H9 (cell line): ENCODE measurements at regions not wholly inside any gene's neighbourhood (a gene's known extent, or its start where the extent isn't known, plus 50 kb on each side); places are given as distances from the start of the nearest gene placed in this dataset.

Experiments used
- DNase-seq: peaks from one replicate; pipeline ENCODE4 v3.0.0-alpha.2; 2017
- H2AFZ ChIP-seq: one replicate; pipeline ENCODE4 v1.6.1; 2013; ENCODE audit warnings: mild to moderate bottlenecking, low read length, control low read depth, moderate library complexity
- H2AK5ac ChIP-seq: 2 replicates; pipeline ENCODE4 v1.6.1; 2013; ENCODE audit warnings: low read length, control low read depth, mixed read lengths; ENCODE audit not compliant: insufficient read length
- H2BK120ac ChIP-seq: one replicate; pipeline ENCODE4 v1.6.1; 2013; ENCODE audit warnings: low read depth, mild to moderate bottlenecking, low read length, control low read depth, inconsistent platforms; ENCODE audit not compliant: poor library complexity, severe bottlenecking
- H2BK12ac ChIP-seq: 2 replicates; pipeline ENCODE4 v1.6.1; 2013; ENCODE audit warnings: low read length, control low read depth, mixed read lengths, low read depth; ENCODE audit not compliant: insufficient read length
- H2BK15ac ChIP-seq: 2 replicates; pipeline ENCODE4 v1.6.1; 2013; ENCODE audit warnings: low read depth, low read length, control low read depth
- H2BK20ac ChIP-seq: one replicate; pipeline ENCODE4 v1.6.1; 2013; ENCODE audit warnings: low read depth, mild to moderate bottlenecking, low read length, control low read depth, inconsistent platforms; ENCODE audit not compliant: poor library complexity, severe bottlenecking
- H2BK5ac ChIP-seq: 2 replicates; pipeline ENCODE4 v1.6.1; 2013; ENCODE audit warnings: low read length, control low read depth, mixed read lengths; ENCODE audit not compliant: insufficient read length
- H3K14ac ChIP-seq: 2 replicates; pipeline ENCODE4 v1.6.1; 2013; ENCODE audit warnings: low read length, control low read depth; ENCODE audit not compliant: insufficient read depth
- H3K18ac ChIP-seq: 2 replicates; pipeline ENCODE4 v1.6.1; 2013; ENCODE audit warnings: low read depth, mild to moderate bottlenecking, mixed read lengths, low read length, control low read depth; ENCODE audit not compliant: insufficient read length
- H3K23ac ChIP-seq: 2 replicates; pipeline ENCODE4 v1.6.1; 2013; ENCODE audit warnings: low read length, control low read depth, mixed read lengths, low read depth; ENCODE audit not compliant: insufficient read length
- H3K23me2 ChIP-seq: 2 replicates; pipeline ENCODE4 v1.6.1; 2013; ENCODE audit warnings: low read depth, mild to moderate bottlenecking, mixed read lengths, low read length, control low read depth; ENCODE audit not compliant: insufficient read length, poor library complexity, severe bottlenecking
- H3K27ac ChIP-seq: 2 replicates; pipeline ENCODE4 v1.5.1; 2013; ENCODE audit warnings: low read length, control low read depth, mixed read lengths, low read depth; ENCODE audit not compliant: insufficient read length
- H3K27me3 ChIP-seq: 2 replicates; pipeline ENCODE4 v1.6.1; 2013; ENCODE audit warnings: low read length, control low read depth, inconsistent platforms; ENCODE audit not compliant: insufficient read depth
- H3K4ac ChIP-seq: 2 replicates; pipeline ENCODE4 v1.6.1; 2013; ENCODE audit warnings: low read depth, mild to moderate bottlenecking, control low read depth, inconsistent platforms, low read length, moderate library complexity
- H3K4me1 ChIP-seq: 2 replicates; pipeline ENCODE4 v1.6.1; 2013; ENCODE audit warnings: low read length, control low read depth, inconsistent platforms; ENCODE audit not compliant: insufficient read depth
- H3K4me2 ChIP-seq: 2 replicates; pipeline ENCODE4 v1.6.1; 2013; ENCODE audit warnings: low read length, control low read depth, mixed read lengths; ENCODE audit not compliant: insufficient read length, insufficient read depth
- H3K56ac ChIP-seq: 2 replicates; pipeline ENCODE4 v1.6.1; 2013; ENCODE audit warnings: low read depth, mild to moderate bottlenecking, mixed read lengths, low read length, control low read depth; ENCODE audit not compliant: insufficient read length
- H3K79me1 ChIP-seq: 2 replicates; pipeline ENCODE4 v1.6.1; 2013; ENCODE audit warnings: low read depth, mild to moderate bottlenecking, moderate library complexity, low read length, control low read depth, inconsistent platforms; ENCODE audit not compliant: insufficient read depth, poor library complexity, severe bottlenecking
- H3K79me2 ChIP-seq: 2 replicates; pipeline ENCODE4 v1.6.1; 2013; ENCODE audit warnings: low read length, control low read depth, inconsistent platforms; ENCODE audit not compliant: insufficient read depth
- H3K9ac ChIP-seq: 2 replicates; pipeline ENCODE4 v1.6.1; 2013; ENCODE audit warnings: low read length, control low read depth, mixed read lengths; ENCODE audit not compliant: insufficient read length; ENCODE audit errors: extremely low read depth
- H3K9me3 ChIP-seq: one replicate; pipeline ENCODE4 v1.6.1; 2013; ENCODE audit warnings: low read depth, low read length, inconsistent platforms; ENCODE audit not compliant: control insufficient read depth
- H3T11ph ChIP-seq: one replicate; pipeline ENCODE4 v1.6.1; 2013; ENCODE audit warnings: mild to moderate bottlenecking, low read length, control low read depth, inconsistent platforms
- H4K20me1 ChIP-seq: one replicate; pipeline ENCODE4 v1.6.1; 2013; ENCODE audit not compliant: control insufficient read depth, insufficient read length, insufficient read depth
- H4K5ac ChIP-seq: 2 replicates; pipeline ENCODE4 v1.6.1; 2013; ENCODE audit warnings: low read depth, mild to moderate bottlenecking, mixed read lengths, low read length, control low read depth; ENCODE audit not compliant: insufficient read length
- H4K8ac ChIP-seq: replicated peaks from 2 replicates; pipeline ENCODE4 v1.6.1; 2013; ENCODE audit warnings: low read length, control low read depth, mixed read lengths, low read depth; ENCODE audit not compliant: insufficient read length
- H4K91ac ChIP-seq: 2 replicates; pipeline ENCODE4 v1.6.1; 2013; ENCODE audit warnings: low read depth, mild to moderate bottlenecking, moderate library complexity, mixed read lengths, low read length, control low read depth; ENCODE audit not compliant: insufficient read length
- H3K27ac Mint-ChIP-seq, 3 experiments: 2 replicates in 2 of 3; 3 replicates in 1 of 3; pipeline ENCODE4 v1.8.0; 2020 to 2021; ENCODE audit warnings: mixed read lengths in 3 of 3, mild to moderate bottlenecking in 1 of 3, moderate library complexity in 1 of 3
- H3K27me3 Mint-ChIP-seq: 2 replicates; pipeline ENCODE4 v1.8.0; 2021; ENCODE audit warnings: low read depth, mild to moderate bottlenecking, moderate library complexity, mixed read lengths
- H3K36me3 Mint-ChIP-seq, 3 experiments: 2 replicates in 2 of 3; 3 replicates in 1 of 3; pipeline ENCODE4 v1.8.0; 2020 to 2021; ENCODE audit warnings: low read depth in 3 of 3, mixed read lengths in 3 of 3; ENCODE audit not compliant: insufficient read depth in 1 of 3
- H3K4me1 Mint-ChIP-seq, 2 experiments: 2 replicates each; pipeline ENCODE4 v1.8.0; 2020; ENCODE audit warnings: mixed read lengths in 2 of 2
- H3K4me3 Mint-ChIP-seq, 2 experiments: 2 replicates in 1 of 2; 3 replicates in 1 of 2; pipeline ENCODE4 v1.8.0; 2020 to 2021; ENCODE audit warnings: mild to moderate bottlenecking in 2 of 2, mixed read lengths in 2 of 2, moderate library complexity in 1 of 2
- H3K9me3 Mint-ChIP-seq, 2 experiments: 2 replicates in 1 of 2; 3 replicates in 1 of 2; pipeline ENCODE4 v1.8.0; 2020; ENCODE audit warnings: mild to moderate bottlenecking in 2 of 2, mixed read lengths in 2 of 2, moderate library complexity in 1 of 2
- WGBS: extraction: QIAGEN DNeasy Blood & Tissue Kit; methylation state at CpG from one replicate; pipeline ENCODE4 v1.1.7; 2013; ENCODE audit warnings: missing lambda C conversion rate, low lambda C conversion rate, mixed read lengths; ENCODE audit not compliant: insufficient read length; ENCODE audit errors: extremely low coverage; 5-methylcytosine and 5-hydroxymethylcytosine counted together
- TF ChIP-seq, protein P1 (sequence below): fragments of 200-600 bp; sonication (generic); conservative IDR thresholded peaks from 3 replicates; pipeline ENCODE4 v1.8.0; 2021; ENCODE audit warnings: antibody characterized with exemption, mild to moderate bottlenecking

DNA sequence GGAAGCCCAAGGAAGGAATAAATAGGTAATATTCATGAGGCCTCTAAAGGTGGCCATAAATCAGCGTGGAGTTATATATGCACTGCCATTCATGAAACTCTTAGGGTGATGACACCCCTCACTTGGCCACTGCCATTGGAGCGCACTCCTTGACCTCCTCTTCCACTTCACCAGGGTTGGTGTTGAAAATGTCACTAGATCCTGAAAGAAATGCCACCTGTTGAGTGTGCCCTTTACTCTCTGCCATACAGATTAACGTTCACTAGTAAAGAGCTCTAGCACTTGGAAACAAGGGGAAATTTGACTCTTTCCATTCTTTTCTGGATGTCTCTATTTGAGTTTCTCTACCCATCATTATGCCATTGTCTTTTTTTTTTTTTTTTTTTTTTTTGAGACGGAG lies 83.5 kb upstream of the GREM2 start:
- no peak overlapping the region for H4K91ac ChIP-seq
- no peaks in the 10 kb centered on the region for H3K79me1 ChIP-seq
- no peak overlapping the region for H2BK5ac ChIP-seq
- no peaks in the 10 kb centered on the region for H3K27me3 ChIP-seq
- H3K18ac ChIP-seq: no peak overlapping the region
- no peak overlapping the region for H3T11ph ChIP-seq
- TF ChIP-seq, protein P1, sequence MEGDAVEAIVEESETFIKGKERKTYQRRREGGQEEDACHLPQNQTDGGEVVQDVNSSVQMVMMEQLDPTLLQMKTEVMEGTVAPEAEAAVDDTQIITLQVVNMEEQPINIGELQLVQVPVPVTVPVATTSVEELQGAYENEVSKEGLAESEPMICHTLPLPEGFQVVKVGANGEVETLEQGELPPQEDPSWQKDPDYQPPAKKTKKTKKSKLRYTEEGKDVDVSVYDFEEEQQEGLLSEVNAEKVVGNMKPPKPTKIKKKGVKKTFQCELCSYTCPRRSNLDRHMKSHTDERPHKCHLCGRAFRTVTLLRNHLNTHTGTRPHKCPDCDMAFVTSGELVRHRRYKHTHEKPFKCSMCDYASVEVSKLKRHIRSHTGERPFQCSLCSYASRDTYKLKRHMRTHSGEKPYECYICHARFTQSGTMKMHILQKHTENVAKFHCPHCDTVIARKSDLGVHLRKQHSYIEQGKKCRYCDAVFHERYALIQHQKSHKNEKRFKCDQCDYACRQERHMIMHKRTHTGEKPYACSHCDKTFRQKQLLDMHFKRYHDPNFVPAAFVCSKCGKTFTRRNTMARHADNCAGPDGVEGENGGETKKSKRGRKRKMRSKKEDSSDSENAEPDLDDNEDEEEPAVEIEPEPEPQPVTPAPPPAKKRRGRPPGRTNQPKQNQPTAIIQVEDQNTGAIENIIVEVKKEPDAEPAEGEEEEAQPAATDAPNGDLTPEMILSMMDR: no peak
- no peak overlapping the region for H4K5ac ChIP-seq
- Mint-ChIP-seq H3K4me3 (no peak overlapping the region), H3K36me3 (no peaks in the 10 kb centered on the region), H3K4me1 (0 out of 4 replicates have a peak, but pooled peaks cover 0 to 2% of the 10 kb centered on the region in 2 experiments), H3K27me3 (no peaks in the 10 kb centered on the region), H3K9me3 (no peaks in the 10 kb centered on the region), H3K27ac (no peak overlapping the region)
- H3K23me2 ChIP-seq: no peaks in the 10 kb centered on the region
- H2BK120ac ChIP-seq: no peak overlapping the region
- H2AK5ac ChIP-seq: no peak overlapping the region
- no peaks in the 10 kb centered on the region for H3K79me2 ChIP-seq
- H2AFZ ChIP-seq: no peak overlapping the region
- no peak overlapping the region for H4K8ac ChIP-seq
- no peak overlapping the region for H3K56ac ChIP-seq
- H3K4me1 ChIP-seq: no peaks in the 10 kb centered on the region
- no peak overlapping the region for H2BK12ac ChIP-seq
- no CpG with 5 or more reads among the region's 4 CpGs for WGBS
- H3K9ac ChIP-seq: no peak overlapping the region
- H3K27ac ChIP-seq: no peak overlapping the region
- no peak overlapping the region for H2BK15ac ChIP-seq
- no peak overlapping the region for H2BK20ac ChIP-seq
- DNase-seq: no peak
- H4K20me1 ChIP-seq: no peaks in the 10 kb centered on the region
- no peak overlapping the region for H3K4me2 ChIP-seq
- no peak overlapping the region for H3K14ac ChIP-seq
- no peak overlapping the region for H3K23ac ChIP-seq
- no peaks in the 10 kb centered on the region for H3K9me3 ChIP-seq
- no peak overlapping the region for H3K4ac ChIP-seq
